HepG2 (cell line): ENCODE measurements at regions not wholly inside any gene's neighbourhood (a gene's known extent, or its start where the extent isn't known, plus 50 kb on each side); places are given as distances from the start of the nearest gene placed in this dataset.

Experiments
- ATAC-seq: fragments of 200-7000 bp; cut with Tn5 transposase; 3 replicates; pipeline ENCODE4 v1.9.1; 2020; ENCODE audit warnings: mild to moderate bottlenecking, moderate library complexity
- BruUV-seq: library from RNA; stranded (reverse); fragments of 400-500 nt; replicated peaks from 2 replicates; lab custom pipeline; 2021; lab: Mats Ljungman, UMichigan
- CTCF ChIA-PET: fragments of 300-600 bp; formaldehyde crosslinking; extraction: SDS; loops from one replicate; lab custom pipeline; 2021; ENCODE audit warnings: low total read pairs, inconsistent platforms, low intra/inter-chr PET ratio; lab: Yijun Ruan, JAX
- POLR2A ChIA-PET: fragments of 350-600 bp; sonication (Branson Sonifier 250); formaldehyde crosslinking; loops from one replicate; lab custom pipeline; 2020; ENCODE audit warnings: antibody characterized with exemption, inconsistent platforms; lab: Yijun Ruan, JAX
- DNase-seq: peaks from one replicate; pipeline ENCODE4 v3.0.0-alpha.2; 2015; ENCODE audit warnings: low spot score
- FAIRE-seq: peaks from 3 replicates; lab custom pipeline; 2011; peaks lifted over from hg19 to GRCh38; lab: Jason Lieb, UNC
- H2AFZ ChIP-seq: one replicate; pipeline ENCODE4 v1.6.1; 2011; ENCODE audit warnings: low read length, inconsistent platforms
- H3K27ac ChIP-seq: fragments of 300-600 bp; 3 replicates; pipeline ENCODE4 v1.8.0; 2011; ENCODE audit warnings: mixed run types, mild to moderate bottlenecking, mixed read lengths, low read length, inconsistent platforms; ENCODE audit not compliant: insufficient read depth; ENCODE audit errors: extremely low read length
- H3K27me3 ChIP-seq, 2 experiments: fragments of 200-600 bp in 1 of 2; 2 replicates in 1 of 2; 3 replicates in 1 of 2; pipeline versions ENCODE4 v1.6.0 to v1.8.0; 2011; ENCODE audit warnings: low read length in 2 of 2, mild to moderate bottlenecking in 2 of 2, moderate library complexity in 2 of 2, inconsistent platforms in 1 of 2; ENCODE audit not compliant: insufficient read depth in 2 of 2, control insufficient read depth in 1 of 2
- H3K36me3 ChIP-seq, 2 experiments: fragments of 200-600 bp in 1 of 2; replicated peaks in 1 of 2; 2 replicates in 1 of 2; 3 replicates in 1 of 2; pipeline versions ENCODE4 v1.5.1 to v1.8.0; 2011; ENCODE audit warnings: low read length in 2 of 2, inconsistent platforms in 1 of 2; ENCODE audit not compliant: insufficient read depth in 2 of 2, control insufficient read depth in 1 of 2
- H3K4me1 ChIP-seq: 2 replicates; pipeline ENCODE4 v1.5.1; 2012; ENCODE audit warnings: low read length, inconsistent platforms; ENCODE audit not compliant: insufficient read depth
- H3K4me2 ChIP-seq: 2 replicates; pipeline ENCODE4 v1.6.0; 2011; ENCODE audit warnings: low read depth, low read length, inconsistent platforms
- H3K4me3 ChIP-seq, 3 experiments: fragments of 200-600 bp in 1 of 3; sonication (generic), shearing (Covaris generic) in 1 of 3; replicated peaks in 1 of 3; 2 replicates each; pipeline ENCODE4 v1.5.1; 2011 to 2016; ENCODE audit warnings: low read length in 3 of 3, inconsistent platforms in 2 of 3, low read depth in 2 of 3, mild to moderate bottlenecking in 2 of 3, control low read depth in 1 of 3, mixed read lengths in 1 of 3; ENCODE audit not compliant: insufficient read depth in 1 of 3
- H3K79me2 ChIP-seq: one replicate; pipeline ENCODE4 v1.6.1; 2011; ENCODE audit warnings: low read length, inconsistent platforms; ENCODE audit not compliant: insufficient read depth
- H3K9ac ChIP-seq: 2 replicates; pipeline ENCODE4 v1.6.0; 2011; ENCODE audit warnings: mild to moderate bottlenecking, low read depth, low read length, inconsistent platforms; ENCODE audit not compliant: insufficient read depth
- H3K9me3 ChIP-seq: 2 replicates; pipeline ENCODE4 v1.5.1; 2012; ENCODE audit warnings: mild to moderate bottlenecking, low read length
- H4K20me1 ChIP-seq: 2 replicates; pipeline ENCODE4 v1.6.0; 2011; ENCODE audit warnings: inconsistent platforms, mild to moderate bottlenecking, low read length, moderate library complexity; ENCODE audit not compliant: insufficient read depth
- HDAC2 ChIP-seq: sonication (generic); formaldehyde crosslinking; IDR thresholded peaks from 2 replicates; pipeline ENCODE4 v1.4.0; 2020; ENCODE audit warnings: missing genetic modification reagents
- KAT8 ChIP-seq: IDR thresholded peaks from 2 replicates; pipeline ENCODE4 v1.6.1; 2016; ENCODE audit warnings: missing genetic modification reagents, missing compliant biosample characterization
- LCORL ChIP-seq, 2 experiments: fragments of 450-650 bp in 1 of 2; sonication (generic) in 1 of 2; formaldehyde crosslinking in 1 of 2; IDR thresholded peaks; 2 replicates each; pipeline versions ENCODE4 v1.5.0 to v1.6.1; 2017 to 2020; ENCODE audit warnings: antibody characterized with exemption in 1 of 2, missing genetic modification reagents in 1 of 2
- MIER3 ChIP-seq: IDR thresholded peaks from 2 replicates; pipeline ENCODE4 v1.6.1; 2016; ENCODE audit warnings: missing compliant biosample characterization, borderline replicate concordance
- NR2F2 ChIP-seq: IDR thresholded peaks from 2 replicates; pipeline ENCODE4 v1.6.1; 2012; ENCODE audit warnings: low read depth, inconsistent platforms, borderline replicate concordance
- SALL1 ChIP-seq: sonication (generic); formaldehyde crosslinking; IDR thresholded peaks from 2 replicates; pipeline ENCODE4 v1.8.0; 2022; ENCODE audit warnings: mild to moderate bottlenecking, missing genetic modification reagents
- STAT5B ChIP-seq: sonication (generic); formaldehyde crosslinking; IDR thresholded peaks from 2 replicates; pipeline ENCODE4 v1.4.0; 2020; ENCODE audit warnings: missing genetic modification reagents
- ZNF121 ChIP-seq: sonication (generic); formaldehyde crosslinking; IDR thresholded peaks from 2 replicates; pipeline ENCODE4 v1.5.0; 2020; ENCODE audit warnings: mild to moderate bottlenecking, missing genetic modification reagents
- ZNF234 ChIP-seq: sonication (generic); formaldehyde crosslinking; conservative IDR thresholded peaks from 2 replicates; pipeline ENCODE4 v1.5.1; 2020; ENCODE audit warnings: mild to moderate bottlenecking, missing genetic modification reagents
- ZNF614 ChIP-seq: IDR thresholded peaks from 2 replicates; pipeline ENCODE4 v1.6.1; 2018; ENCODE audit warnings: missing biosample characterization, missing genetic modification reagents, inconsistent platforms, borderline replicate concordance
- ZNF83 ChIP-seq: sonication (generic); formaldehyde crosslinking; IDR thresholded peaks from 2 replicates; pipeline ENCODE4 v1.4.0; 2020; ENCODE audit warnings: missing genetic modification reagents, mild to moderate bottlenecking, borderline replicate concordance
- WGBS: methylation state at CpG from one replicate; pipeline ENCODE4 v1.1.6; 2017; ENCODE audit warnings: low lambda C conversion rate; 5-methylcytosine and 5-hydroxymethylcytosine counted together
- in situ Hi-C: cut with HindIII; loops from 2 replicates; pipeline ENCODE4 v1.10.0; 2017; ENCODE audit warnings: low pct_unique_long_range_greater_than_20kb; ENCODE audit not compliant: extremely low pct_ligation_motif_present
- intact Hi-C: fragments of 100-400 bp; cut with micrococcal nuclease; formaldehyde crosslinking; loops from one replicate; pipeline ENCODE4 v1.10.0; 2022; ENCODE audit not compliant: unreplicated experiment
- TF ChIP-seq, protein P1 (sequence below): sonication (generic); formaldehyde crosslinking; IDR thresholded peaks from 2 replicates; pipeline ENCODE4 v1.5.0; 2020; ENCODE audit warnings: mild to moderate bottlenecking, missing genetic modification reagents
- TF ChIP-seq, protein P2 (sequence below): sonication (generic); formaldehyde crosslinking; IDR thresholded peaks from 2 replicates; pipeline ENCODE4 v1.4.0; 2020; ENCODE audit warnings: missing genetic modification reagents, borderline replicate concordance

DNA sequence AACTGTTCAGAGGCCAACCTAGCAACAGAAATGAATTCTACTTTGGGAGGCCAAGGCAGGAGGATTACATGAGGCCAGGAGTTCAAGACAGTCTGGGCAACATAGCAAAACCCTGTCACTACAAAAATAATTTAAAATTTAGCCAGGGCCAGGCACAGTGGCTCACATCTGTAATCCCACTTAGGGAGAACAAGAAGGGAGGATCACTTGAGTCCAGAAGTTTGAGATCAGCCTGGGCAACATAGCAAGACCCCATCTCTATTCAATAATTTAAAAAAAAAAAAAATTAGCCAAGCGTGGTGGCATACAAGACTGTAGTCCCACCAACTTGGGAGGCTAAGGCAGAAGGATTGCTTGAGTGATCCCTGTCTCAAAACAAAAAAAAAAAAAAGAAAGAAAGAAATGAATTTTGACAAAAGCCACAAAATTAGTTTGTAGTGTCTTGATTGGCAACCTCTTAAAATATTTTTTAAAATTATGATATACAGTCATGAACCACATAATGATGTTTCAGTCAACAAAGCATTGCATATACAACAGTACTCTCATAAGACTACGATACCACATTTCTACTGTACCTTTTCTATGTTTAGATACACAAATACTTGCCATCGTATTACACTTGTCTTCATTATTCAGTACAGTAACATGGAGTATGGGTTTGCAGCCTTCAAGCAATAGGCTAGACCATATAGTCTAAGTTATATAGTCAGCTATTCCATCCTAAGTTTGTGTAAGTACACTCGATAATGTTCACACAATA lies 130.7 kb downstream of the ZFP36L2 start:
- BruUV-seq, result no TSS peak
- Histone ChIP-seq H3K79me2 (no peaks in the 10 kb centered on the region), H2AFZ (no peak overlapping the region), H3K4me1 (peaks cover 40% of the 10 kb centered on the region), H3K27ac (no peak overlapping the region), H3K4me3 (no peak overlapping the region), H3K9me3 (peaks cover 3% of the 10 kb centered on the region; the same call in 1 of the 2 replicates), H3K36me3 (no peaks in the 10 kb centered on the region), H3K27me3 (no peaks in the 10 kb centered on the region), H3K9ac (no peak overlapping the region), H4K20me1 (no peaks in the 10 kb centered on the region), H3K4me2 (no peak overlapping the region)
- POLR2A ChIA-PET, result no interaction called here
- no peak for DNase-seq
- no peak for ATAC-seq
- WGBS, result 94% methylated on average over 4 of the region's 4 CpGs
- CTCF ChIA-PET, result no interaction called here
- intact Hi-C loops (no loop called here), in situ Hi-C loops (no loop called here)
- FAIRE-seq, result no peak
- TF ChIP-seq ZNF121 (peak; percentile 72; the same call in 1 of the 2 replicates), STAT5B (CRISPR knock-in tag) (no peak)
- TF ChIP-seq, protein P1, sequence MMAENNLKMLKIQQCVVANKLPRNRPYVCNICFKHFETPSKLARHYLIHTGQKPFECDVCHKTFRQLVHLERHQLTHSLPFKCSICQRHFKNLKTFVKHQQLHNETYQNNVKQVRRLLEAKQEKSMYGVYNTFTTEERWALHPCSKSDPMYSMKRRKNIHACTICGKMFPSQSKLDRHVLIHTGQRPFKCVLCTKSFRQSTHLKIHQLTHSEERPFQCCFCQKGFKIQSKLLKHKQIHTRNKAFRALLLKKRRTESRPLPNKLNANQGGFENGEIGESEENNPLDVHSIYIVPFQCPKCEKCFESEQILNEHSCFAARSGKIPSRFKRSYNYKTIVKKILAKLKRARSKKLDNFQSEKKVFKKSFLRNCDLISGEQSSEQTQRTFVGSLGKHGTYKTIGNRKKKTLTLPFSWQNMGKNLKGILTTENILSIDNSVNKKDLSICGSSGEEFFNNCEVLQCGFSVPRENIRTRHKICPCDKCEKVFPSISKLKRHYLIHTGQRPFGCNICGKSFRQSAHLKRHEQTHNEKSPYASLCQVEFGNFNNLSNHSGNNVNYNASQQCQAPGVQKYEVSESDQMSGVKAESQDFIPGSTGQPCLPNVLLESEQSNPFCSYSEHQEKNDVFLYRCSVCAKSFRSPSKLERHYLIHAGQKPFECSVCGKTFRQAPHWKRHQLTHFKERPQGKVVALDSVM (CRISPR knock-in tag), result 0 out of 2 replicates have a peak, but pooled peaks have one; percentile 17

DNA sequence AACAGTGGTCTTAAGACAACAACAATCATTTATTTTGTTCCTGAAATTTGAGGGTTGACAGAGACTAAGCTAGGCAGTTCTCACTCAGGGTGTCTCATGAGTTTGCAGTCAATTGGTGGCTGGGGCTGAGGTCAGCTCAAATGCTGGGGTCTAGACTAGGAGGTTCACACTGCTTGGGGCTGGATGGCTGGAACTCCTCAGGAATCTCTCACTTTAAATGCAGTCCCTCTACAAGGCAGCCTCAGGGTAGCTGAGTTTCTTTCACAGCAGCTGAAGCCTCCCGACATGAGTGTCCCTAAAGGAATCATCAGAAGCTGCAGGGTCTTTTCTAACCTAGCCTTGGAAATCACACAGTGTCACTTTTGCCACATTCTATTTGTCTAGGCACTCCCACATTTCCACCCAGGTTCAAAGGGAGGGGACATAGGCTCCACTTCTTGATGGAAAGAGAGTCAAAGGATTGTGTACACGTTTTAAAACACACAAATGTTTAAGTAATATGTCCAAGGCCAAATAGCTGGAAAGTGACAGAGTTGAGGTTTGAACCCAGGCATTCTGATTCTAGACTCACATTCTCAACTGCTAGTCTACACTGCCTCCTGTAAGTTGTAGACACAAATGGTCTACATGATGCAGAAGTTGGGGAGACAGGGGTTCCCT lies 133.8 kb downstream of the ZFP36L2 start:
- CTCF ChIA-PET, result no interaction called here
- DNase-seq (peak; percentile 91), ATAC-seq (peak; percentile 80), FAIRE-seq (peak; percentile 72)
- Histone ChIP-seq H3K4me2 (peak overlapping the region; percentile 44), H3K4me3 (no peak overlapping the region; a peak in 1 of 6 replicates), H3K9me3 (peaks cover 8% of the 10 kb centered on the region), H3K9ac (no peak overlapping the region), H2AFZ (peak overlapping the region; percentile 1), H4K20me1 (no peaks in the 10 kb centered on the region), H3K4me1 (peaks cover 49% of the 10 kb centered on the region), H3K27ac (peak overlapping the region; percentile 24), H3K36me3 (no peaks in the 10 kb centered on the region), H3K79me2 (no peaks in the 10 kb centered on the region), H3K27me3 (no peaks in the 10 kb centered on the region)
- intact Hi-C loops, result no loop called here
- 3% methylated on average over 2 of the region's 2 CpGs for WGBS
- no TSS peak for BruUV-seq
- in situ Hi-C loops, result no loop called here
- POLR2A ChIA-PET, result interaction anchor here (0.9 to 2.2 kb wide), 6 partner anchors 19 to 134 kb away, joined by 3 to 16 read pairs (median 4); partner anchors contain the start of gene ZFP36L2
- TF ChIP-seq ZNF614 (CRISPR knock-in tag), result 0 out of 2 replicates have a peak, but pooled peaks have one; percentile 19
- TF ChIP-seq HDAC2 (CRISPR knock-in tag), result peak; percentile 52
- TF ChIP-seq, protein P2, sequence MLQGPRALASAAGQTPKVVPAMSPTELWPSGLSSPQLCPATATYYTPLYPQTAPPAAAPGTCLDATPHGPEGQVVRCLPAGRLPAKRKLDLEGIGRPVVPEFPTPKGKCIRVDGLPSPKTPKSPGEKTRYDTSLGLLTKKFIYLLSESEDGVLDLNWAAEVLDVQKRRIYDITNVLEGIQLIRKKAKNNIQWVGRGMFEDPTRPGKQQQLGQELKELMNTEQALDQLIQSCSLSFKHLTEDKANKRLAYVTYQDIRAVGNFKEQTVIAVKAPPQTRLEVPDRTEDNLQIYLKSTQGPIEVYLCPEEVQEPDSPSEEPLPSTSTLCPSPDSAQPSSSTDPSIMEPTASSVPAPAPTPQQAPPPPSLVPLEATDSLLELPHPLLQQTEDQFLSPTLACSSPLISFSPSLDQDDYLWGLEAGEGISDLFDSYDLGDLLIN, result no peak
- TF ChIP-seq NR2F2, result peak; percentile 63; the same call in 1 of the 2 replicates
- no peak for TF ChIP-seq ZNF83
- peak; percentile 75; the same call in 1 of the 2 replicates for TF ChIP-seq MIER3 (CRISPR knock-in tag)
- TF ChIP-seq ZNF234, result no peak
- no peak for TF ChIP-seq LCORL (IDR thresholded peaks at IDR 0.05)
- TF ChIP-seq LCORL (CRISPR knock-in tag; IDR thresholded peaks at IDR 0.05), result peak; percentile 37; the same call in 1 of the 2 replicates
- 0 out of 2 replicates have a peak, but pooled peaks have one; percentile 31 for TF ChIP-seq KAT8
- 0 out of 2 replicates have a peak, but pooled peaks have one; percentile 46 for TF ChIP-seq SALL1 (CRISPR knock-in tag)
